Amniotic epithelial cell (primary cell): ENCODE measurements at regions not wholly inside any gene's neighbourhood (a gene's known extent, or its start where the extent isn't known, plus 50 kb on each side); places are given as distances from the start of the nearest gene placed in this dataset.
"Not testable (repeated sequence)": the region's sequence is repeated elsewhere in the genome, so short reads cannot be mapped to it uniquely, and the experiment has no call there.

Source experiments
- DNase-seq: peaks from one replicate; pipeline ENCODE4 v3.0.0-alpha.2; 2010; ENCODE audit warnings: low read depth

DNA sequence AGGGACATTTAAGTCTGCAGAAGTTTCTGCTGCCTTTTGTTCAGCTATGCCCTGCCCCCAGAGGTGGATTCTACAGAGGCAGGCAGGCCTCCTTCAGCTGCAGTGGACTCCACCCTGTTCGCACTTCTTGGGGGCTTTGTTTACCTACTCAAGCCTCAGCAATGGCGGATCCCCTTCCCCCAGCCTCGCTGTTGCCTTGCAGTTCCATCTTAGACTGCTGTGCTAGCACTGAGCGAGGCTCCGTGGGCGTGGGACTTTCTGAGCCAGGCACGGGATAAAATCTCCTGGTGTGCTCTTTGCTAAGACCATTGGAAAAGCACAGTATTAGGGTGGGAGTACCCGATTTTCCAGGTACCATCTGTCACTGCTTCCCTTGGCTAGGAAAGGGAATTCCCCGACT lies 1475.8 kb upstream of the ADGRL3 start:
- not testable (repeated sequence) for DNase-seq

DNA sequence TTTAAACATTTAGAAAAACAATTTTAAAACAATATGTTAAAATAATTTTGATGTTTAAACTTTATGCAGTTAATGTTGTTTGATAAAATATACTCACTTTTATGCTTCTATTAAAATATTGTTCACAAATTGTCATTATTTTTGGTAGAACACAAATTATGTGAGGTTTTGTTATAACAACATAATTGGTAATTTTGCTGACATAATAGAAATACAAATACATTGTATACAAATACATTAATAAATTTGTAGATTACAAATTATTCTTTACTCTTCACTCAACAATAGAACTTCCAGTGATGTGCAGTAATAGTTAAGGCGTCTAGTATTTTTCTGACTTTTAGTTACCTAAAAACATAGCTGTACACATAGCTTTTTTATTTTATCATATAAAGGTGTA lies 1472.4 kb upstream of the ADGRL3 start:
- DNase-seq, result no peak

DNA sequence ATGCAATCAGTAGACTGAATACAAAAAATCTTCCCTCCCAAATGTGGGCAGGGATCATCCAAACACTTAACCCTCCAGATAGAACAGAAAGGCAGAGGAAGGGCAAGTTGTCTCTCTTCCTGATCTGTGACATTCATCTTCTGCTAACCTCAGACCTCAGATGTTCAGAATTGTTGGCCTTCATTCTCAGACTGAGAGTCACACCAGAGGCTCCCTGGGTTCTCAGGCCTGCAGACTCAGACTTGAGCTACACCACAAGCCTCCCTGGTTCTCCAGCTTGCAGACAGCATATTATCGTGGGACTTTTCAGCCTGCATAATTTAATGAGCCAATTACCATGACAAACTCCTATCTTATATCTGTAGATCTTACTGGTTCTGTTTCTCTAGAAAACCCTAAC lies 1471.6 kb upstream of the ADGRL3 start:
- peak; percentile 94 for DNase-seq

DNA sequence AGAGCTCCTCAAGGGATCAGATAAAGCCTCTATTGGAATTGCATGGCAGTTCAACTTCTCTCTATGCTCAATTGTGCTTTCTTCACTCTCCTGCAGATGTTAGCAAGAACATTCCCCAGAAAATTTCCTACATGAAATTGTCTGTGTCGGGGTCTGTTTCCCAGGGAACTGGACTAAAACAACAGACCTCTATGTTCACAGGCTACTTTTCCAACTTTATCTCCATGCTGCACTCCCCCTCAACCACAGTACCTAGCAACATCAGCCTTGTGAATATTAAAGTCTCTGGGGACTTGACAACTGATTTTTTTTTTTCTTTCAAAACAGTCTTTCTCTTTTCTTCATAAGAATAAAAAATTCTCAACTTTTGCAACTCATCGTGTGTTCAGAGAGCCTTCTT lies 1470.8 kb upstream of the ADGRL3 start:
- peak; percentile 90 for DNase-seq

DNA sequence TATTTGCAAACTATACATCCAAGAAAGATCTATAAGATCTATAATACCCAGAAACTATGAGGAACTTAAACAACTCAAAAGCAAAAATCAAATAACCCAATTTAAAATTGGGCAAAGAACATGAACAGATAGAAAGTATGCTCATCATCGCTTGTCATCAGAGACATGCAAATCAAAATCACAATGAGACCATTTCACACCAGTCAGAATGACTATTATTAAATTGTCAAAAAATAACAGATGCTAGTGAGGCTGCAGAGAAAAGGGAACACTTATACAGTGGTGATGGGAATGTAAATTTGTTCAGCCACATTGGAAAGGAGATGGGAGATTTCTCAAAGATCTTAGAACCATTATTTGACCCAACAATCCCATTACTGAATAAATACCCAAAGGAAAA lies 1451.7 kb upstream of the ADGRL3 start:
- DNase-seq, result no peak

DNA sequence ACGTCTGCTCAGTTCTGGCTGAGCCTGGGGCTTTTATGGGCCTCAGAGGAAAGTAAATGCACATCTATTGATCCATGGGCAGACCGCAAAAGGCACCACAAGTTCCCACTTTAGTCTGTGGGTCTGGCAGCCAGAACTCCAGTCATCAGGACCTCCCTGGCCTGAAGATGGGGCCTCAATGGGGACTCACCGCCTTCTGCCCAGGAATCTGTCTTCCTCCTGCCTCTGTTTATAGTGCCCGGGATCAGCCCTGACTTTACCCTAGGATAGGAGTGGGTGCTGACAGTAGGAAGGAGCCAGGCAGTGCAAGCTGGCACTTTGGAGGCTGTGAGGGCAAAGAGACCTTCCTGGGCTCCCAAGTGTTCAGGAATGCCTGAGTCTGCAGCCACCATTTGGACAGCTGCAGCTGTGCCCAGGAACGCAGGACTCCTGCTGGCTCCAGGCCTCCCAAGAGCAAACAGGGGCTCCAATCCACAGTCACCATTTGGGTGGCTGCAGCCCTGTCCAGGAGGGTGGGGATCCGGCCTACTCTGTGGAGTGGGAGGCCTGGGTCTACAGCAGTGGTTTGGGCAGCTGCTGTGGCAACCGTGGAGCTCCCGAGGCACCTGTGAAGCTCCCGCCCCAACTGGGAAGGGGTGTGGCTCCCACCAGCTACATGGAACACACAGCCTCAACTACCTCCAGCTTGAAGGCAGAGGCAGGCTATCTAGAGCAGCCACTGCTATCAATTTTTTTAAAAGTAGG lies 1440.9 kb upstream of the ADGRL3 start:
- DNase-seq, result no peak

DNA sequence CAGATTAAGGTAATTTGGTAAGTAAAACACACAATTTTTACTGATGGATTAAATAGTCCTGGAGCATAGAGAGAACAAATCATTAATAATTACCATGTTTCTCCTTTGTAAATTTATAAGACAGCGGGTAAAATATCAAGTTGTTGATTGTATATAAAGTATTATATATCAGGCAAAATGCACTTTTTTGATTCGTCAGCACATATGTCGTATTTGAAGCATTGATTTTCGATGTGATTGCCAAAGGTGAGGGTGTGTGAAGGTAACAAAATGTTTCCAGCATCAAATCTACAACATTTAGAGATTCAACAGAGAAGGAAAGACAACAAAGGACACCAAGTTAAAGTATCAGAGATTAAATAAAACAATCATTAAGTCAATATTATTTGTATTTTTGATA lies 1437.8 kb upstream of the ADGRL3 start:
- no peak for DNase-seq

DNA sequence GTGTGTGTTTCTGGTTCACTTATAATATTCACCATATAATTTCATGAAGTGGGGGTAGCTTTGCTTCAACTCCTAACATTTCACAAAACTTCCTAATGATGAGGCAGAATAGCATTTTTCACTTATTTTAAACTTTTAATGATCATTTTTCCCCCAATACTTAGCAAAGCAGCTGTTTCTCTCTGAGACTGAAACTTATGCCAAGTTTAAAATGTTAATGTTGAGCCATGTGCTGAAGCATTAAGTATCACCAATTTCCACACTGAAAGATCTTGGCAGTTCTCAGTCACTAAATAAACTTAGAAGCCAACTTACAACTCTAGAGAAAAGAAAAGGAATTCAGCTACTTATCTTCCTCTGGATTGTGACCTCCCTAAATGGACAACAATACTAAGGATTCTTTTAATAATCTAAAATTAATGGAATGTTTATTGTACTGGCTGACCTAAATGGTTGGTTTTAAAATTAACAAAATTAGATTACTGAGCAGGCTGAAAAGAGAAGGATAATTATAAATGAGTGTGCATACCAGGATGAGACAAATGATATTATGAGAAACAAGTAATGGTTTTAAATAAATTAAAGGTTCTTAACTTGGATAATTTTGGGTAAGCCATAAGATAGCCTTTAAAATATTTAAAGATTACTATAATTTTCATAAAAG lies 1429.4 kb upstream of the ADGRL3 start:
- no peak for DNase-seq

DNA sequence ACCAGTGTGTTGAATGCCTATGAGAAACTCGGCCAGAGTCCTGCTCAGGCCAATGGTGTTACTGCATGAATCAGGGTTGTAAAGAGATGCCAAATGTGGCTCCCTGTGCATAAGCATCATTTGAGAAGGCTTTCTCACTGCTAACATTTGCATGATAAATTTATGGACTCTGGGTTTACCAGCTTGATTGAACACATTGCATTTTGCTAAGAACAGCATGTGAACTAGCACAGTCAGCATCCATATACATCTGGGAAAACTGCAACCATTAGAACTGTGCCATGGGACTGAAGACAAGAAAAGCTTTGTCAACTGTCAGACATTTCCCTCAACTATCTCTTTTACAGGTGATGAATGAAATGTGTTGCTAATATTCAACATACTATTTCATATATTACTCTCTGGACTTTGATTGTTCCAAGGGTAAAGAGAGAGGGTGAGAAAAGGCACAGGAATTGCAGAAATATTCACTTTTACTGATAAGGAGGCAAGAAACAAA lies 1427.4 kb upstream of the ADGRL3 start:
- no peak for DNase-seq

DNA sequence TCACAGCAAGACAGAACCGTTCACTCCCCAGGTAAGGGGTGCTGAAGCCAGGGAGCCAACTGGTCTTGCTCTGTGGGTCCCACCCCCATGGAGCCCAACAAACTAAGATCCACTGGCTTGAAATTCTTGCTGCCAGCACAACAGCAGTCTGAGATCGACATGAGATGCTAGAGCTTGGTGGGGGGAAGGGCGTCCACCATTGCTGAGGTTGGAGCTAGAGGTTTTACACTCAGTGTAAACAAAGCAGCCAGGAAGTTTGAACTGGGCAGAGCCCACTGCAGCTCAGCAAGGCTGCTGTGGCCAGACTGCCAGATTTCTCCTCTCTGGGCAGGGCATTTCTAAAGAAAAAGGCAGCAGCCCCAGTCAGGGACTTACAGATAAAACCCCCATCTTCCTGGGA lies 1419.9 kb upstream of the ADGRL3 start:
- not testable (repeated sequence) for DNase-seq

DNA sequence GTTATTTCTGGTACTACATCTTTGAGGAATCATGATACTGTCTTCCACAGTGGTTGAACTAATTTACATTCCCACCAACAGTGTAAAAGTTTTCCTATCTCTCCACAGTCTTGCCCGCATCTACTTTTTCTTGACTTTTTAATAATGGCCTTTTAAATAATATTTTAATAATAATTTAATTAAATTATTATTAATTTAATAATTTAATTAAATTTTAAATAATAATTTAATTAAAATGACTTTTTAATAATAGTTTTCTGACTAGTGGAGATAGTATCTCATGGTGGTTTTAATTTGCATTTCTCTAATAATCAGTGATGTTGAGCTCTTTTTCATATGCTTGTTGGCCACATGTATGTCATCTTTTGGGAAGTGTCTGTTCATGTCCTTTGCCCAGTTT lies 1395.0 kb upstream of the ADGRL3 start:
- DNase-seq, result no peak

DNA sequence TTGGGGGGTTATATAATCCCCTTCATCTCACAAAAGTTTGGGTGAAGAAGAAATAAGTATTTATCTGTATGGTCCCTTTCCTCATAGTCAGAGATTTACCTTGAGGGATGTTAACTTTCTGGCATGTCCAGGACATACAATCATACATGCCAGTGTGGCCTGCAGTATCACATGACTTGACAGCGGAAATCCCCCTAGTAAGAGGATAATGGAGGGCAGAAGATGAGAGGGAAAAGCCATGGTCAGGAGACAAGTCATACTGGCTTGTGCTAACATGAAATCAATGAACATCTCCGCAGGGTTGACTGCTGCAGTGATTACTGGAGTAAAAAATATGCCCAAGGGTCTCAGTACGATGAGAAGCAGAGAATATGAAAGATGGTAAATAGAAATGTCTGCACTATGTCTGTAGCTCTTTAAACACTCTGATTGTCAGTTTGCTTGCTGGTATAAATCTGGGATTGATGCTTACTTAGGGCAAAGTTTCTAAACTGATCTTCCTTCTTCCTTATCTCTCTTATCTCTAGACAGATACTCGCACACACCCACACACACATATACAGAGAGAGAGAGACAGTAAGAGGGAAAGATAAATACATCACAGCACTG lies 1385.6 kb upstream of the ADGRL3 start:
- DNase-seq, result peak; percentile 43

DNA sequence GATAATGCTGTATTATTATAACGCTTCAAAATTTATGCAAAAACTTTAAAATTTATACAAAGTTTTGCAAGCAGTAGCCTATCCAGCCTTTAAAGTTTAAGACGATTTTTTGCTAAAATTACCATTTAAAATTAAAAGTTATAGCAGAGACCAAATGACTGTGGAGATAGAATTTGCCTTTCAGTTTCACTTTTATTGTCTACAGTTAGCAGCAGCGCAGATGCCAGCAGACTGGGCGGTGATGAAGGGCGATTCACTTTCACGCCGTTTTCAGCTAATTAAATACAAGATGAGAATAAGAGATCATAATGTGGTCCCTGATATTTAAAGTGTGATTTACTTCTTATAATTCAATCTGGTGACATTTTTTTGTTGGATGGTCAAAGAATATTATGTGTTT lies 1381.5 kb upstream of the ADGRL3 start:
- no peak for DNase-seq

DNA sequence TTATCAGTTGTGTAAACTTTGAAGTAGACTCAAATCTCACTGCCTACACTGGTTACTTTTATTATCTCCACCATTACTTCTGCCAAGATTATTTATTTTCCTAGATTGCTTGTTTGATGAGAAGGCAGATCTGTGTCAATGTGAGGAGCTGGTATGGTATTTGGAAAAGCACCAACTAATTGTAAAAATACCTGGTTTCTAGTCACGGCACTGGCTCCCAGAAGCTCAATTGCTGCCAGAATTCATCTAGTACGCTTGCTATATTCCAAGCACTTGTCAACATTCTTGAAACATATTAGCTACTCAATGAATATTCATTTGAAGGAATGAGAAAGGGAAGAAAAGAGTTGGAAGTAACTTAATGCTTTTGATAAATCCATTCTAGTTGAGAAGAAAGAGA lies 1376.8 kb upstream of the ADGRL3 start:
- DNase-seq, result no peak

DNA sequence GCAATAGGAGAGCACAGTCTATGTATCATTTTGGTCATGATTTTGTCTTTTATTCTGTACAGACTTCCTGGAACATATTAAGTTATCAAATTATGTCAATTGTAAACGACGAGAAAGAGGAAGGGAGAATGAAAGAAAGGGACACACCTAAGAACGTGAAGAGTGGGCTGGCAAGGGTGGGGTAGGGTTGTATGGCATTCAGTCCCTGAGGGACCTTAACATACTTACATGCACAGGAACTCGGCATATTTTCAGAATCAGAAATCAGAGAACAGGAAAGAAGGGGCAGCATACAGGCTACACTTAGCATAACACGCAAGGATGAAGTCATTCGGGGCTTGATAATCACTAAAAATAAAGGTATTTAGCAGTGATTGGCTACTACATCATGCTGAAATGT lies 1375.0 kb upstream of the ADGRL3 start:
- DNase-seq, result no peak

DNA sequence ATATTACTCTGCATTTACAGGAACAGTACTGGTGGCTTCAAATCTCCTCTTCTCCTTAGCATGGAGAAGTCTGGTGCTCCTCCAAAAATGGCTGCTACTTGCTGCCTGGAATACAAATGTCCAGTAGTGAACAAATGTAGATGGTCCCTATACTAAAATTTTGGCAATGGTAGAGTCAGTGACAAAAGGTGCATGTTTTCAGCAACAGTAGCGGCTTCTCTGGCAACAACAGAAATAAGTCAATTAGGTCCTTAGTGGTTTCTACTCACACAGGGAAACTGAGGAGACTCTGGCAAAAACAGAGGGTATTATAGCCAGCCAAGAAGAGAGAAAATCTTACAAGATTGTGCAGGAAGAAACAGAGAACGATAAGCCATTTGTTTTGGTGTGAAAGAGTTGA lies 1368.4 kb upstream of the ADGRL3 start:
- no peak for DNase-seq

DNA sequence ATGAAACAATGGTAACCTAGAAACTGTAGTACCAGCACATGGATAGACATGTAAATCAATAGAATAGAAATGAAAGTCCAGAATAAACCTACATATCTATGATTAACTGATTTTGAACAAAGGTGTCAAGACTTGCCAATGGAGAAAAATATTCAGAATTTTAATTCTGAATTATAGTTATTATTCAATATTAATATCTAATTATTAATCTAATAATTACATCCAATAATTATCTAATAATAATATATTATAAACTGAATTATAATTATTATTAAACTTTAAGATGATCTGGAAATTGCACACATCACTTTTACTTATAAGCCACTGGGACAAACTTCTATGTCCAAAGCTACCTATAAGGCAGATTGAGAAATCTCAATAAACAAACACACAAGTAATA lies 1365.2 kb upstream of the ADGRL3 start:
- no peak for DNase-seq

DNA sequence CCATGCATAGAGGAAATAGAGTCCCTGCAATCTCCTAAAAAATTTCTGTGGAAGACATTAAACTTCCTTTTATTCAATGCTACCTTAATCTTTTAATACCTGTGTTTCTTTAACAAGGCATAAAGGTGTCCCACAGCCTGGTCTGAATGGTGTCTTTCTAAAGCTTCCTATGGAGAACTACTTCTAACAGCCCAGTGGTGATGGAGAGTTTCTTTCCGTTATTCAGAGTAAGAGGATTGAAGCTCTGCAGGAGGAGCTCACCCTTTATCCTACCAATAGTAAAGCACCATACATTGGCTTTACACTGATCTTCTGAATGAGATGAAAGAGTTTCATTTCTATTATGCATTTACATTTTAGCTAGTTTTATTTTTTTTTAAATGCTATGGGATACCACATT lies 1362.4 kb upstream of the ADGRL3 start:
- DNase-seq, result no peak

DNA sequence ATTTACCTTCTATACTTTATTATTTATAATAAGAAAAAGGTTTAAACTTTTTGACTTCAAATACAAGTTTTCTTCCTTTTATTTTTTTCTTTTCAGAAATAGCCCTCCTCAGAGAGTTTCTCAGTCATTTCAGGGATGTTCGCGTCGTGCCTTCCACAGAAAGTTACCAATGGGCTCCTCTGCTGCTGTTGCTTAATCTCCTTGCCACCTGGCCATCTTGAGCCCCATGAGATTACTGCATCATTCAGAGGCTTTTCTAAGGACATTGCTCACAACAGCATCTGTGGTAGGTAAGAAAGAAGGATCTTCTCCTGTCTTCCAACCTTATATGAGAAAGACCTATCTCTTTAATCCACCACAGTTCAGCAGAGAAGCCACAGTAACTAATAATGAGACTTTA lies 1361.9 kb upstream of the ADGRL3 start:
- no peak for DNase-seq

DNA sequence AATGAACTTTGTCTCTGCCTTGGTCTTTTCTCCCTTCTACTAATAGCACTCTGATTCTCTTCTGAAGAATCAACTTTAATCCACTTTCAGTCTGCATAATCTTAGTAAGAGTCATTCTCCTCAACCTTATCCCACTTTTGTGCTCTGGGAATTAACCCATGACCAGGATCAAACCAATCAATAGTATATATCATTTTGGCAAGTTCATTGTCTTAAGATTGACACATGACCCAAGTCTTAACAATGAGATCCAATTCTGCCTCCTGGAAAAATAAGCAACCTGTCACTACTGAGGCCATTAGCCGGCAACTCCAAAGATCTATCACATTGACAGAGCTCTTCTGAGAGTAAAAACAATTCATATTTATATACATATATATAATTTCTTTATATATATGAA lies 1358.4 kb upstream of the ADGRL3 start:
- DNase-seq, result no peak

DNA sequence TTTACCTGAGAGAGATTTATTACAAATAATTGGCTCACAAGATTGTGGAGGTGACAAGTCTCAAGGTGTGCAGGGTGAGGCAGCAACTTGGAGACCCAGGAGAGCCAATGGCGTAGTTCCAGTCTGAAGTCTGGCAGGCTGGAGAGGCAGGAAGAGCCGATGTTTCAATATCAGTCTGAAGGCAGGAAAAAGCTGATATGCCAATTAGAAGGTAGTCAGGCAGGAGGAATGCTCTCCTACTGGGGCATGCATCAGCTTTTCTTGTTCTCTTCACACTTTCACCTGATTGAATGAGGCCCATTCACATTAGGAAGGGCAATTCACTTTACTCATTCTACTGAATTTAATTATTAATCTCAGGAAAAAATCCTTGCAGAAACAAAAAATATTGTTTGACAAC lies 1351.7 kb upstream of the ADGRL3 start:
- DNase-seq, result no peak

DNA sequence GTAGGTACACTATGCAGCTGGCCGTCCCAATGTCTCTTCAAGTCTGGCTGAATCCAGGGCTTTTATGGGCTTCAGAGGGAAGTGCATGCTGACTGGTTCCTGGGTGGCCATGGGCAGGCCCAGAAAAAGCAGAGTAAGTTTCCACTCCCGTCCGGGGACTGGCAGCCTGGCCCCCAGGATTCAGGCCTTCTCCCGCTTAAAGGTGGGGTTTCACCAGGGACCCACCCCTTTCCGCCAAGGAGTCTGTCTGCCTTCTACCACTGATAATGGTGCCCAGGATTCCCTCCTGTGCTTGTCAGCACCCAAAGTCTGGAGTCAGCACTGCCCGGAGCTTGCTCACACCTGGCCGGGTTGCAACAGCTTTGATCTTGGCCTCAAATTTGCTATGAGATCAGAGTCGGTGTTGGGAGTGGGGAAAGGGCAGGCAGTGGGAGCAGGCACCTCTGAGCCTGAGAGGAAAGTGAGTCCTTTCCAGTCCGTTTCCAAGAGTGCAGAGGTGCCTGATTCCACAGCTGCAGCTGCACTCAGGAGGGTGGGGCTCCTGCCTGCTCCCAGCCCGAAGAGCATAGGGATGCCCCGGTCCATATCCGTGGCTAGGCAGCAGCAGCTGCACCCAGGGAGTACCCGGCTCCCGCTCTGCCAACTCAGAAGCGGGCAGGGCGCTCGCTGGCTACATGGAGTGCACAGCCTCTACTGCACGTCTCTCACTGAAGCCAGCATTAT lies 1344.3 kb upstream of the ADGRL3 start:
- no peak for DNase-seq

DNA sequence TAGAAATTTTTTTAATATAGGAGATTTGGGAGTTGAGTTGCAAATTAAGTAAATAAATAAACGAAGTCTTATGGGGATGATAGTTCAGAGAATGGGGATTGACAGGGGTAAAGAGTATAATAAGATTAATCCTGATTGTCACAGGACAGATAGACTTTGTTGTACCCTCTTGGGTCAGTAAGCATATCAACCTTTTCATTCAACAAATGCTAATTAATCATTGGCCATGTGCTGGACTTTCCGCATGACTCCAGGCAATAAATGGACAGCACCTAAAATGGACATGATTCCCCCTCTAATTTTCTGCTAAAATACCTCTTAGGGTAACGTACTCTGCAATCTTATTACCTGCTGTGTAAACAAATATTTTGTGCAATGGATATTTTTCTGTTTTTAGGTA lies 1331.1 kb upstream of the ADGRL3 start:
- DNase-seq, result no peak
